Mucosa of gallbladder (tissue), 1 donor: ENCODE measurements at regions not wholly inside any gene's neighbourhood (a gene's known extent, or its start where the extent isn't known, plus 50 kb on each side); places are given as distances from the start of the nearest gene placed in this dataset.
"Not testable (repeated sequence)": the region's sequence is repeated elsewhere in the genome, so short reads cannot be mapped to it uniquely, and the experiment has no call there.

Source experiments
- DNase-seq: peaks from one replicate; pipeline ENCODE4 v3.0.0-alpha.2; 2020; ENCODE audit warnings: low spot score
- donor health status: DM: no; HTN: no; CAD: no.

GRCh38 chr3:174540116-174540908 lies 318.8 kb upstream of the NAALADL2 start:
- DNase-seq = no peak

DNA sequence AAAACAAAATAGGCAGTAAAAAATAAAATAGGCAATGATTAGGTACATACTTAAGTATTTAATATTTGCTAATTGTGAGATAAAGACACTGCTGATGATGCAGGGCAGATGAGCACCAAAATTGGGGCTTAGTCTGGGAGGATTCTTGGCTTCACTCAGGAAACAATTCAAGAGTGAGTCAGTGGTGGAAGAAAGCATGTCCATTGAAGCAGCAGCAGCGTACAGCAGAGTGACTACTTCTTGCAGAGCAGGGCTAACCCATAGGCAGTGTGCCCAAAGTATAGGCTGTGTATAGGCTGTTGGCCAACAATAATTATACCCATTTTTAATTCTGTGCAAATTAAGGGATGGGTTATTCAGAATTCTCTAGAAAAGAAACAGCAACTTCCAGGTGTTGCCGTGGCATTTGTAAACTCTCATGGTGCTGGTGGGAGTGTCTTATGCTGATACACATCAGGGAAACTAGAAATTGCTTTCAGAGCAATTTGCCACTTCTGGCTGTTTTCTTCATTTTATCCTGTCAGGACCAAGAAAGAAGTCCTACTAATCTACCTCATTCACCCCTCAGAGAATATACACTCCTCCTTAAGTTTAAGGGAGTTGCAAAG lies 317.3 kb upstream of the NAALADL2 start:
- DNase-seq = no peak

DNA sequence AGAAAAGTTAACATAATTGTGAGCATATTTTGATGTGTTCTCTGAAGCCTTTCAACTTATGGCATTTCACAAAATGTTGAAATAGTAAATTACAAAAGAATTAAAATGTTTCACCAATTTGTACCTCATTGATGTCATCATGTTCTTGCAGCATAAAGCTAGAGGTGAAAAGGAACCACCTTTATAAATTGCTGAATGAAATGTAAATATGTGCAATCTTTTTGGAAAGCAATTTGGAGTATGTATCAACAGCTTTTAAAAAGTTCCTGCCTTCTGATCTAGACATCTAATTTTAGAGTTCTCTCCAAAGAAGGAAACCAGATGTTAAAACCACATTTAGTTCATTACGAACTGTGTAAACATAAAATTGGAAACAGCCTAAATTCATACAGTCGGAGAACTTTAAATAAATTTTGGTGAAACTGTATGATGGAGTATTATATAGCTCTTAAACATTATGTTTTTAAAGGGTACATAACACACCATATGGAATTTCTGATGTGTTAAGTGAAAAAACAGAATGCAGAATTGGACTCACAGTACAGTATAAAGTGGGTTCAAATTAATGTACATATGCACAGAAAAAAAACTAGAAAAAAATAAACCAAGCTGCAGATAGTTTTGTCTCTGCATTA lies 311.2 kb upstream of the NAALADL2 start:
- DNase-seq = no peak

GRCh38 chr3:174548841-174549623 lies 310.1 kb upstream of the NAALADL2 start:
- no peak for DNase-seq

- DNase-seq = no peak
Measured at GRCh38 chr3:174581558-174581957, 277.6 kb upstream of the NAALADL2 start.

GRCh38 chr3:174583396-174583795 lies 275.7 kb upstream of the NAALADL2 start:
- no peak for DNase-seq

DNA sequence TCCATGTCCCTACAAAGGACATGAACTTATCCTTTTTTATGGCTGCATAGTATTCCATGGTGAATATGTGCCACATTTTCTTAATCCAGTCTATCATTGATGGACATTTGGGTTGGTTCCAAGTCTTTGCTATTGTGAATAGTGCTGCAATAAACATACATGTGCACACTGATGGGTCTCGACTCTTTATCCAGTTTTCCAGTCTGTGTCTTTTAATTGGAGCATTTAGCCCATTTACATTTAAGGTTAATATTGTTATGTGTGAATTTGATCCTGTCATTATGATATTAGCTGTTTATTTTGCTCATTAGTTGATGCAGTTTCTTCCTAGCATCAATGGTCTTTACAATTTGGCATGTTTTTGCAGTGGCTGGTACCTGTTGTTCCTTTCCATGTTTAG lies 272.0 kb upstream of the NAALADL2 start:
- not testable (repeated sequence) for DNase-seq

DNA sequence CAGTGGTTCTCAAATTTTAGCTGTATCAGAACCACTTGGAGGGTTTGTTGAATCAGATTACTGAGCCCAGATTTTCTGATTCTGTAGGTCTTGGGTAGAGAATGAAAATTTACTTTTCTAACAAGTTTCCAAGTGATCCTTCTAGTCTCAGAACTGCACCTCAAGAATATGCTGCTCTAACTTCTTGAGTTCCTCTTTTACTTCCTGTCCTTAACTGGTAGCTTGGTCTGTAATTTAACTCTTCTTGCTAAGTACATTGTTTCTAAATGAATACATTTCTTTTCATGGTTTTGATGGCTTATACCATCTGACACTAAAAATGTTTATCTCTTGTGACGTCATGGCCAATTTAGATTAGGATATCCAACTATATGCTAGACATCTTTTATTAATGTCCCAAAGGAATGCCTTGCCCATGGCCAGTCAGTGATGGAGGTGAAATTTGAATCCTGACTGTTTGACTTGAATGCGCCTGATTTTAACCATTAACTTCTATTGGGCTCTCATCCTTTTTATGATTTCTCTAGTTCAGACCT lies 262.6 kb upstream of the NAALADL2 start:
- no peak for DNase-seq

DNA sequence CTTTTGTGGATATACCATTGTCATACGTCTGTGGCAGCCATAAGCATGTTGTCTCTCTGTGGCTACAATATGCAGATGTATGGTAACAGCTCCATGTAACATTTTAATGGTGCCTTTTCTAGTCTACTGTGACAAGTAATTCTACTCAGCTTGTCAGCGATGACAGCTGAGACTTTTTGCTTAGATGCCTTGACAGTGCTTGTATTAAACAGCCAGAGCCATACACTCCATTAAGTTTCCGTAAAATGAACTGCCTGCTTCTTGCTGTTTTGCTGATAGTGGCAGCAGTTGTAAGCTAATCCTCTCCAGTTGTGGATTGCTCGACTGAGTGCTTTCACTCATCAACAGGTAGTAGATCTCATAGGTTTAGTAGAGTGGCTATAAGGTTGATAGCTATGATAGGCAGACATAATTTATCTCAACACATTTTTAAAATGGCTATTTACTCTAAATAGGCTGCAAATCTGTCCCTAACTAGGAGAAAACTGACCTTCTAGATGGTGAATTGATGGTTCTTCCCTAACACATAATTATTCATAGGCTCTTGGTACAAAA lies 260.2 kb upstream of the NAALADL2 start:
- no peak for DNase-seq

- DNase-seq = no peak
Measured at GRCh38 chr3:174613173-174613572, 246.0 kb upstream of the NAALADL2 start.

GRCh38 chr3:174614036-174614435 lies 245.1 kb upstream of the NAALADL2 start:
- DNase-seq = no peak

DNA sequence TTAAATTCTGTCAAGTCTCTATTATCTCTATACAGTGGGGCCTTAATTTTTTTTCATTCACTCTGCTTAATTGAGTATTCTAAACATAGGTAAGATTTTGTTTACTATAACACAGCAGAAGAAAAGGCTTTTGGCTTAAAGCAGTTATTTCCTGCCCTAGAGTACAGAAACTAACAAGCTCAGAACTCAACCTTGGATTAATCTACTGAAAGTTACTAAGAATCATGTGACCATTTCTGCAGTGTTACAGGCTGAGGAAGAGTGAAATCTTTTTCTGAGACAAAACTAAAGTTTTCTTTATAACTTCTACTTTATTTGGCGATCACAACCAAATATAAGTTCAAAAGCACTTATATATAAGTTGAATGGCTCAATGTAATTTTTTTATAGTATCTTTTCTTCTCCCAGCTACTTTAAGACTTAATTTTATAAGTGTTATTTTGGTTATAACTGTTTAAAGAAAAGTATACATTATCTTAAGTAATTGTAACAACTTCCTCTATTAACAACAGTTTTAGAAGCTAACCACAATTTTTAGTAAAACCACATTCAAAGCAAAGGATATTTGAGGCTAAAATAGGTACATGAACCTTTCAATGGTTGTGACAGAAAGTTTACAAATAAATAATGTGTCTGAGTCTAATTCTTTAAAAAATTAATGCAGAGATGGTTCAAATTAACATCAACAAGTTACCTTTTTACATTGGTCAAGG lies 240.6 kb upstream of the NAALADL2 start:
- no peak for DNase-seq

DNA sequence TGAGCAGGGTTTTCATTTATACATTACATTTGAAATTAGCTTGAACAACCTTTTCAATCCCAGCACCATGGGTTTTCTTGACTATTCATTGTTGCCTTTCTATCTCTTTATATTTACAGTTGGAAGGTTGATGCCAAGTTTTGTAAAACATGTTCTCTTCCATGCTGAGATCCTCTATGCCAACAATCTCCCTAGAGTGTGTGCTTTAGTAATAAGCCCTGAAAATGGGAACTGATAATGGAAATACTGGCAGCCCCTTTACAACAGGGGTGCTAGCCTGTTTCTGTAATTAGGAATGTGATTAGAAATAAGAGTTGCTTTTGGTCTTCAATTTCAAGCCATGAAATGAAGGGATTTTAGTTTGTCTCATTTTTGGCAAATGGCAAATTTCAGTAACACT lies 239.9 kb upstream of the NAALADL2 start:
- DNase-seq = no peak

DNA sequence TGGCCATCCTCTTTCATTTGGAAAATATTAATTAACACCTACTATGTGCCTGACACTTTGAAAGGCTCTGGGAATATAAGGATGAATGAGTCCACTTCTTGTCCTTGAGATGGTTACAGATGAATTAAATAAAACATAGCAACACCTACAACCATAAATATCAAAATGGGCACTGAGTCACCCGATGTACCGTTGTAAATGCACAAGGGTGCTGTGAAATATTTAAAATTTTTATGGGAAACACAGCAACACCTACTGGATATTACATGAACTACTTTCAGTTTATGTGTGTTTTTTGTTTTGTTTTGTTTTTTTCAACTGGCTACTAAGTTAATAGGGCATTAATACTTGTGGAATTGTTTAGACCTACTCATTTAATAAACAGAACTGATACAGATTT lies 239.0 kb upstream of the NAALADL2 start:
- no peak for DNase-seq

- no peak for DNase-seq
Measured at GRCh38 chr3:174620855-174621472, 238.2 kb upstream of the NAALADL2 start.

- DNase-seq = no peak
Measured at GRCh38 chr3:174633342-174633741, 225.8 kb upstream of the NAALADL2 start.

DNA sequence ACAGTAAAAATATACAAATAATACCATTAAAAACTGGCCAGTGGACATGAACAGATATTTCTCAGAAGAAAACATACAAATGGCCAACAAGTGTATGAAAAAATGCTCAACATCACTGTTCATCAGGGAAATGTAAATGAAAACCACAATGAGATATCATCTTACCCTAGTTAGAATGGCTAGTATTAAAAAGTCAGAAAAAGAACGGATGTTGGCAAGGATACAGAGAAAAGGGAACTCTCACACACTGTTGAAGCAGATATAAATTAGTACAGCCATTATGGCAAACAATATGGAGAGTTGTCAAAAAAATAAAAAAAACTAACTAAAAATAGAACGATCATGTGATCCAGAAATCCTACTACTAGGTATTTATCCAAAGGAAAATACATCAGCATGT lies 222.7 kb upstream of the NAALADL2 start:
- no peak for DNase-seq

- DNase-seq = no peak
Measured at GRCh38 chr3:174639406-174639805, 219.7 kb upstream of the NAALADL2 start.

DNA sequence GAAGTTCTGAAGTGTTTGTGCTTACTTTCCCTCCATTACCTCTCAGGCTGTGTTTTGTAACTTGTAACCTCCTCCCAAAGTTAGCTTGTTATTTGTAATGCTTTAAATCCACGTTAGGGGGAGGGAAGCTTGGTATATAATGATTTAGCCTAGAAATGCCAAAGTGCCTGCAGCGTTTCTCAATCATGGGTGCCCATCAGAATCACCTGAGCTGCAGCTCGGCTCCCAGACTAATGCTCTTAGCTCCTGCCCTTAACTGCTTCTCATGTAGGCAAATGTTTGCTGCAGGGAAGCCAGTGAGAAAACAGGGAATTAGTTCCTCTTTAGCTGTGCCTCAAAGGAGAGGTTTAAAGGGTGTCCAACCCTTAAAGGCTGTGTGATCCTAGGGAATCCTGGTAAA lies 219.2 kb upstream of the NAALADL2 start:
- no peak for DNase-seq

GRCh38 chr3:174640932-174641331 lies 218.2 kb upstream of the NAALADL2 start:
- DNase-seq = no peak

- no peak for DNase-seq
Measured at GRCh38 chr3:174644287-174644686, 214.8 kb upstream of the NAALADL2 start.
